H1 (cell line): ENCODE measurements at regions not wholly inside any gene's neighbourhood (a gene's known extent, or its start where the extent isn't known, plus 50 kb on each side); places are given as distances from the start of the nearest gene placed in this dataset.

Source experiments
- CTCF ChIA-PET: fragments of 300-600 bp; sonication (Branson Sonifier 250); formaldehyde crosslinking; loops from one replicate; lab custom pipeline; 2021; ENCODE audit not compliant: partially characterized antibody; lab: Charles Lee
- POLR2A ChIA-PET: fragments of 300-600 bp; sonication (Branson Sonifier 250); formaldehyde crosslinking; loops from one replicate; lab custom pipeline; 2021; ENCODE audit warnings: inconsistent platforms; ENCODE audit not compliant: partially characterized antibody; lab: Charles Lee
- DNase-seq, 2 experiments: peaks; one replicate each; pipeline versions ENCODE4 v3.0.0 to v3.0.0-alpha.2; 2010 to 2022; ENCODE audit warnings: low spot score in 2 of 2, low read depth in 1 of 2, mixed read lengths in 1 of 2
- FAIRE-seq: peaks from 2 replicates; lab custom pipeline; 2011; peaks lifted over from hg19 to GRCh38; lab: Jason Lieb, UNC
- H2AFZ ChIP-seq: 2 replicates; pipeline ENCODE4 v1.8.1; 2012; ENCODE audit warnings: low read length, inconsistent platforms
- H2AK5ac ChIP-seq: 2 replicates; pipeline ENCODE4 v1.6.1; 2013; ENCODE audit warnings: low read depth, low read length
- H2BK120ac ChIP-seq: replicated peaks from 2 replicates; pipeline ENCODE3; 2013; ENCODE audit warnings: low read depth, low read length, inconsistent platforms
- H2BK12ac ChIP-seq: 2 replicates; pipeline ENCODE4 v1.6.1; 2013; ENCODE audit warnings: low read depth, low read length
- H2BK15ac ChIP-seq: 2 replicates; pipeline ENCODE4 v1.6.1; 2013; ENCODE audit warnings: low read length
- H2BK20ac ChIP-seq: 2 replicates; pipeline ENCODE4 v1.6.1; 2013; ENCODE audit warnings: low read length
- H2BK5ac ChIP-seq: 2 replicates; pipeline ENCODE4 v1.6.1; 2013; ENCODE audit warnings: low read depth, low read length
- H3K14ac ChIP-seq: 2 replicates; pipeline ENCODE4 v1.6.1; 2013; ENCODE audit warnings: inconsistent platforms; ENCODE audit not compliant: insufficient read length
- H3K18ac ChIP-seq: 2 replicates; pipeline ENCODE4 v1.6.1; 2013; ENCODE audit warnings: low read length; ENCODE audit errors: extremely low read depth
- H3K23ac ChIP-seq: 2 replicates; pipeline ENCODE4 v1.6.1; 2013; ENCODE audit warnings: inconsistent platforms; ENCODE audit not compliant: insufficient read length
- H3K23me2 ChIP-seq: 2 replicates; pipeline ENCODE4 v1.6.1; 2013; ENCODE audit warnings: low read depth, low read length
- H3K27ac ChIP-seq: 2 replicates; pipeline ENCODE4 v1.6.1; 2011; ENCODE audit warnings: low read depth, low read length, inconsistent platforms
- H3K27me3 ChIP-seq, 4 experiments: replicated peaks in 1 of 4; 1 replicate in 1 of 4; 2 replicates in 3 of 4; pipeline versions ENCODE4 v1.6.1 to v1.8.1; 2011 to 2013; ENCODE audit warnings: low read length in 3 of 4, mild to moderate bottlenecking in 3 of 4, inconsistent platforms in 2 of 4, mixed read lengths in 2 of 4, moderate library complexity in 1 of 4; ENCODE audit not compliant: control insufficient read depth in 3 of 4, insufficient read depth in 3 of 4; ENCODE audit errors: extremely low read depth in 1 of 4
- H3K36me3 ChIP-seq, 4 experiments: 2 replicates each; pipeline versions ENCODE4 v1.6.1 to v1.8.1; 2011 to 2013; ENCODE audit warnings: mild to moderate bottlenecking in 4 of 4, low read length in 3 of 4, moderate library complexity in 2 of 4, control low read depth in 1 of 4, inconsistent platforms in 1 of 4; ENCODE audit not compliant: insufficient read depth in 4 of 4, control insufficient read depth in 2 of 4
- H3K4ac ChIP-seq: replicated peaks from 2 replicates; pipeline ENCODE3; 2013; ENCODE audit warnings: low read length, low read depth, mixed read lengths, inconsistent platforms; ENCODE audit not compliant: insufficient read length
- H3K4me1 ChIP-seq, 4 experiments: replicated peaks in 1 of 4; 1 replicate in 1 of 4; 2 replicates in 3 of 4; pipeline versions ENCODE4 v1.6.1 to v1.8.1; 2011 to 2013; ENCODE audit warnings: low read length in 3 of 4, inconsistent platforms in 2 of 4, mixed read lengths in 1 of 4; ENCODE audit not compliant: insufficient read depth in 4 of 4, control insufficient read depth in 3 of 4
- H3K4me2 ChIP-seq, 2 experiments: 2 replicates each; pipeline versions ENCODE4 v1.6.1 to v1.8.1; 2011 to 2013; ENCODE audit warnings: low read depth in 2 of 2, low read length in 2 of 2, control low read depth in 1 of 2, inconsistent platforms in 1 of 2, mild to moderate bottlenecking in 1 of 2; ENCODE audit not compliant: insufficient read depth in 1 of 2
- H3K4me3 ChIP-seq, 4 experiments: fragments of 200-600, 300-600 bp in 1 of 4; sonication (generic), shearing (Covaris generic), sonication (Bioruptor Twin) in 1 of 4; 2 replicates each; pipeline versions ENCODE4 v1.5.1 to v1.8.1; 2011 to 2016; ENCODE audit warnings: low read length in 4 of 4, low read depth in 3 of 4, control low read depth in 2 of 4, inconsistent platforms in 2 of 4, mild to moderate bottlenecking in 2 of 4, mixed read lengths in 1 of 4, moderate library complexity in 1 of 4; ENCODE audit not compliant: insufficient read depth in 2 of 4; ENCODE audit errors: extremely low read depth in 1 of 4
- H3K56ac ChIP-seq: replicated peaks from 2 replicates; pipeline ENCODE3; 2013; ENCODE audit warnings: low read depth, mild to moderate bottlenecking, mixed read lengths, low read length, inconsistent platforms; ENCODE audit not compliant: insufficient read length
- H3K79me1 ChIP-seq: 2 replicates; pipeline ENCODE4 v1.6.1; 2013; ENCODE audit warnings: low read depth, low read length, control low read depth
- H3K79me2 ChIP-seq, 2 experiments: 2 replicates each; pipeline versions ENCODE4 v1.6.1 to v1.8.1; 2012 to 2013; ENCODE audit warnings: low read length in 2 of 2, mild to moderate bottlenecking in 2 of 2, inconsistent platforms in 1 of 2; ENCODE audit not compliant: insufficient read depth in 2 of 2, control insufficient read depth in 1 of 2
- H3K9ac ChIP-seq, 4 experiments: replicated peaks in 1 of 4; 1 replicate in 1 of 4; 2 replicates in 3 of 4; pipeline versions ENCODE4 v1.6.1 to v1.8.1; 2011 to 2013; ENCODE audit warnings: low read depth in 3 of 4, low read length in 3 of 4, control low read depth in 2 of 4, mild to moderate bottlenecking in 2 of 4, moderate library complexity in 2 of 4, inconsistent platforms in 1 of 4; ENCODE audit errors: extremely low read depth in 1 of 4
- H3K9me3 ChIP-seq, 2 experiments: 2 replicates each; pipeline versions ENCODE4 v1.6.1 to v1.8.1; 2012 to 2013; ENCODE audit warnings: mild to moderate bottlenecking in 2 of 2, moderate library complexity in 2 of 2, control low read depth in 1 of 2, inconsistent platforms in 1 of 2, low read depth in 1 of 2, low read length in 1 of 2, mixed read lengths in 1 of 2; ENCODE audit not compliant: insufficient read depth in 2 of 2
- H4K20me1 ChIP-seq, 2 experiments: replicated peaks in 1 of 2; 2 replicates each; pipeline versions ENCODE3 to v1.8.1; 2011 to 2013; ENCODE audit warnings: inconsistent platforms in 2 of 2, low read length in 2 of 2, mild to moderate bottlenecking in 1 of 2; ENCODE audit not compliant: insufficient read depth in 2 of 2, control insufficient read depth in 1 of 2
- H4K5ac ChIP-seq: 2 replicates; pipeline ENCODE4 v1.6.1; 2013; ENCODE audit warnings: low read length, low read depth, mixed read lengths, inconsistent platforms; ENCODE audit not compliant: insufficient read length
- H4K8ac ChIP-seq: 2 replicates; pipeline ENCODE4 v1.8.0; 2013; ENCODE audit warnings: mild to moderate bottlenecking, moderate library complexity, low read length, inconsistent platforms; ENCODE audit not compliant: insufficient read depth; ENCODE audit errors: extremely low read depth
- H4K91ac ChIP-seq: replicated peaks from 2 replicates; pipeline ENCODE3; 2013; ENCODE audit warnings: low read length, mixed read lengths, inconsistent platforms; ENCODE audit not compliant: insufficient read length
- BRCA1 ChIP-seq: IDR thresholded peaks from 2 replicates; pipeline ENCODE4 v1.6.1; 2012; ENCODE audit warnings: low read depth, low read length, improper control_type of control experiment
- CTBP2 ChIP-seq: IDR thresholded peaks from 2 replicates; pipeline ENCODE4 v1.7.0; 2011; ENCODE audit warnings: borderline replicate concordance, mild to moderate bottlenecking, moderate library complexity, mixed read lengths, low read length; ENCODE audit not compliant: insufficient read depth, insufficient read length
- HDAC6 ChIP-seq: IDR thresholded peaks from one replicate; pipeline ENCODE4 v1.7.1; 2012; ENCODE audit warnings: low read depth, mild to moderate bottlenecking, inconsistent platforms, low read length, moderate library complexity
- JUN ChIP-seq: IDR thresholded peaks from 2 replicates; pipeline ENCODE4 v1.6.1; 2011; ENCODE audit warnings: low read depth, mild to moderate bottlenecking, improper control_type of control experiment, low read length
- SIN3A ChIP-seq, 2 experiments: IDR thresholded peaks in 1 of 2; conservative IDR thresholded peaks in 1 of 2; 2 replicates each; pipeline ENCODE4 v1.6.1; 2011 to 2012; ENCODE audit warnings: low read length in 2 of 2, improper control_type of control experiment in 1 of 2, low read depth in 1 of 2, mild to moderate bottlenecking in 1 of 2
- TBP ChIP-seq: IDR thresholded peaks from 2 replicates; pipeline ENCODE4 v1.6.1; 2011; ENCODE audit warnings: low read depth, low read length, improper control_type of control experiment
- USF2 ChIP-seq: IDR thresholded peaks from 2 replicates; pipeline ENCODE4 v1.6.1; 2011; ENCODE audit warnings: low read length, improper control_type of control experiment
- YY1 ChIP-seq: IDR thresholded peaks from 2 replicates; pipeline ENCODE4 v1.6.1; 2011; ENCODE audit warnings: low read depth, mild to moderate bottlenecking, low read length
- WGBS, 2 experiments: shearing (Covaris generic) in 1 of 2; methylation state at CpG; one replicate each; pipeline versions ENCODE4 v1.1.6 to v1.1.7; 2013 to 2015; ENCODE audit warnings: low lambda C conversion rate in 2 of 2, mixed read lengths in 2 of 2, inconsistent platforms in 1 of 2, low coverage in 1 of 2, missing lambda C conversion rate in 1 of 2; ENCODE audit not compliant: insufficient replicate concordance in 2 of 2, insufficient coverage in 1 of 2, insufficient read length in 1 of 2; ENCODE audit errors: extremely low coverage in 1 of 2, missing lambda C conversion rate in 1 of 2; 5-methylcytosine and 5-hydroxymethylcytosine counted together

GRCh38 chr7:156448918-156449317 lies 191.7 kb upstream of the RNF32 start:
- no peak overlapping the region for H3K4me2 ChIP-seq
- H3K36me3 ChIP-seq, result no peaks in the 10 kb centered on the region; a peak in 1 of 8 replicates
- no peaks in the 10 kb centered on the region; a peak in 1 of 4 replicates for H3K9me3 ChIP-seq
- H3K56ac ChIP-seq, result no peak overlapping the region
- no peak overlapping the region for H3K9ac ChIP-seq
- no peak overlapping the region for H2BK5ac ChIP-seq
- H3K4me1 ChIP-seq, result no peaks in the 10 kb centered on the region
- H3K79me2 ChIP-seq, result no peaks in the 10 kb centered on the region
- H2AK5ac ChIP-seq, result no peak overlapping the region; the same call in 1 of the 2 replicates
- no peaks in the 10 kb centered on the region for H3K79me1 ChIP-seq
- no peak overlapping the region for H4K5ac ChIP-seq
- TF ChIP-seq SIN3A (conservative IDR thresholded peaks at IDR 0.05 in 1 of 2, IDR thresholded peaks at IDR 0.05 in 1 of 2; ENCODE audit: low read depth in 1 of 2, low read length in 2 of 2) (no peak), HDAC6 (no peak), TBP (no peak), BRCA1 (no peak), JUN (no peak), YY1 (no peak), USF2 (no peak), CTBP2 (no peak)
- TF ChIP-seq, all 59 proteins: peak for 0
- no peak overlapping the region for H3K18ac ChIP-seq
- POLR2A ChIA-PET, result no interaction called here
- H2AFZ ChIP-seq, result no peak overlapping the region
- CTCF ChIA-PET, result no interaction called here
- peaks cover 10% of the 10 kb centered on the region; the same call in 1 of the 2 replicates for H3K23me2 ChIP-seq
- H3K4ac ChIP-seq, result no peak overlapping the region
- H3K27ac ChIP-seq, result no peak overlapping the region
- no peak overlapping the region for H2BK15ac ChIP-seq
- H3K4me3 ChIP-seq, result no peak overlapping the region
- H4K8ac ChIP-seq, result no peak overlapping the region
- H4K20me1 ChIP-seq, result peaks cover 0 to 5% of the 10 kb centered on the region in 2 experiments
- no peak overlapping the region for H3K23ac ChIP-seq
- no peaks in the 10 kb centered on the region for H3K27me3 ChIP-seq
- no peak overlapping the region for H2BK20ac ChIP-seq
- no peak for DNase-seq
- no peak overlapping the region for H2BK12ac ChIP-seq
- no peak overlapping the region for H2BK120ac ChIP-seq
- 75% methylated on average over 1 of the region's 1 CpG; no CpG with 5 or more reads in 1 of the 2 experiments for whole genome bisulfite sequencing, 2 experiments
- H4K91ac ChIP-seq, result no peak overlapping the region
- no peak overlapping the region for H3K14ac ChIP-seq
- no peak for FAIRE-seq
